ENCODE measurements at regions not wholly inside any gene's neighbourhood (a gene's known extent, or its start where the extent isn't known, plus 50 kb on each side); places are given as distances from the start of the nearest gene placed in this dataset.

- FAIRE-seq (no peak), ATAC-seq (peak; percentile 17; the same call in 2 of the 3 replicates), DNase-seq (ENCODE audit: low read depth, low spot score) (no peak)
- no peaks in the 10 kb centered on the region for H3K36me3 ChIP-seq (ENCODE audit: control insufficient read depth in 2 of 2, insufficient read depth in 2 of 2, low read length in 1 of 2)
- no peak overlapping the region for H3K27ac ChIP-seq (ENCODE audit: control insufficient read depth, insufficient read depth)
- no peak overlapping the region for H3K4me2 ChIP-seq (ENCODE audit: control insufficient read depth, insufficient read depth)
- POLR2A ChIA-PET: no interaction called here
- CTCF ChIA-PET: interaction anchor here (1.0 kb wide), 1 partner anchor 20 kb away, joined by 4 read pairs; no protein-coding TSS in a partner anchor
- SMC1A ChIA-PET (ENCODE audit: uncharacterized antibody, unreplicated experiment): interaction anchor here (0.5 to 1.0 kb wide), 2 partner anchors 13 to 446 kb away, joined by 3 read pairs; no protein-coding TSS in a partner anchor
- H3K4me3 ChIP-seq: no peak overlapping the region
- 0% methylated on average over 6 of the region's 6 CpGs for WGBS (ENCODE audit: insufficient coverage, insufficient replicate concordance, low lambda C conversion rate, missing lambda C conversion rate)
- no peaks in the 10 kb centered on the region for H3K79me2 ChIP-seq (ENCODE audit: control insufficient read depth, insufficient read depth, low read length)
- RAD21 ChIA-PET (ENCODE audit: unreplicated experiment): interaction anchor here (0.6 kb wide), 1 partner anchor 133 kb away, joined by 3 read pairs; no protein-coding TSS in a partner anchor
- no peaks in the 10 kb centered on the region for H4K20me1 ChIP-seq (ENCODE audit: control insufficient read depth, insufficient read depth)
- intact Hi-C loops (cut with micrococcal nuclease; ENCODE audit: unreplicated experiment) (no loop called here), in situ Hi-C loops (cut with MboI) (no loop called here)
- no peak for TF ChIP-seq SRF (IDR thresholded peaks at IDR 0.05; ENCODE audit: low read depth in 2 of 2, low read length in 2 of 2)
- no peak for TF ChIP-seq BMI1 (IDR thresholded peaks at IDR 0.05; ENCODE audit: borderline replicate concordance)
- TF ChIP-seq RBBP5 (conservative IDR thresholded peaks at IDR 0.05): no peak
- TF ChIP-seq, protein P1, sequence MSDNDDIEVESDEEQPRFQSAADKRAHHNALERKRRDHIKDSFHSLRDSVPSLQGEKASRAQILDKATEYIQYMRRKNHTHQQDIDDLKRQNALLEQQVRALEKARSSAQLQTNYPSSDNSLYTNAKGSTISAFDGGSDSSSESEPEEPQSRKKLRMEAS (IDR thresholded peaks at IDR 0.05; ENCODE audit: low read depth, low read length): no peak
- no peak for TF ChIP-seq CBFB (IDR thresholded peaks at IDR 0.05; ENCODE audit: low read depth)
- no peak for TF ChIP-seq POLR2AphosphoS5 (IDR thresholded peaks at IDR 0.05; ENCODE audit: low read length)
- H3K27me3 ChIP-seq (replicated peaks in 1 of 2; ENCODE audit: control insufficient read depth in 2 of 2, insufficient read depth in 2 of 2, low read length in 1 of 2): no peaks in the 10 kb centered on the region
- no peaks in the 10 kb centered on the region for H3K4me1 ChIP-seq (ENCODE audit: control insufficient read depth, insufficient read depth, low read length)
- no TSS peak for BruUV-seq (replicated peaks)
- H3K9me3 ChIP-seq (replicated peaks; ENCODE audit: control insufficient read depth, insufficient read depth, low read length): no peaks in the 10 kb centered on the region
- no peak overlapping the region for H2AFZ ChIP-seq (ENCODE audit: control insufficient read depth, low read depth, low read length)
- no peak overlapping the region for H3K9ac ChIP-seq (ENCODE audit: control insufficient read depth, insufficient read depth, low read length)
These were observed 1719.3 kb downstream of the HACE1 start for GRCh38 chr6:103140308-103141027.

- peak; percentile 30; the same call in 1 of the 3 replicates for ATAC-seq
- Histone ChIP-seq H3K4me3 (no peak overlapping the region), H3K4me2 (ENCODE audit: control insufficient read depth, insufficient read depth) (no peak overlapping the region), H3K27me3 (replicated peaks in 1 of 2; ENCODE audit: control insufficient read depth in 2 of 2, insufficient read depth in 2 of 2, low read length in 1 of 2) (no peaks in the 10 kb centered on the region), H3K36me3 (ENCODE audit: control insufficient read depth in 2 of 2, insufficient read depth in 2 of 2, low read length in 1 of 2) (no peaks in the 10 kb centered on the region), H3K9me3 (replicated peaks; ENCODE audit: control insufficient read depth, insufficient read depth, low read length) (no peaks in the 10 kb centered on the region), H3K79me2 (ENCODE audit: control insufficient read depth, insufficient read depth, low read length) (no peaks in the 10 kb centered on the region), H3K9ac (ENCODE audit: control insufficient read depth, insufficient read depth, low read length) (no peak overlapping the region), H2AFZ (ENCODE audit: control insufficient read depth, low read depth, low read length) (no peak overlapping the region), H3K4me1 (ENCODE audit: control insufficient read depth, insufficient read depth, low read length) (no peaks in the 10 kb centered on the region), H3K27ac (ENCODE audit: control insufficient read depth, insufficient read depth) (no peak overlapping the region), H4K20me1 (ENCODE audit: control insufficient read depth, insufficient read depth) (no peaks in the 10 kb centered on the region)
- ChIA-PET POLR2A (no interaction called here), SMC1A (ENCODE audit: uncharacterized antibody, unreplicated experiment) (interaction anchor here (1.0 kb wide), 1 partner anchor 12 kb away, joined by 3 read pairs; no protein-coding TSS in a partner anchor), CTCF (no interaction called here), RAD21 (ENCODE audit: unreplicated experiment) (no interaction called here)
- no TSS peak for BruUV-seq (replicated peaks)
- in situ Hi-C loops (cut with MboI): no loop called here
- FAIRE-seq: no peak
- intact Hi-C loops (cut with micrococcal nuclease; ENCODE audit: unreplicated experiment): no loop called here
- DNase-seq (ENCODE audit: low read depth, low spot score): no peak
- TF ChIP-seq EZH2 (IDR thresholded peaks at IDR 0.05; ENCODE audit: borderline replicate concordance, control insufficient read depth, low read depth, low read length): no peak
- TF ChIP-seq GATAD2B (conservative IDR thresholded peaks at IDR 0.05; ENCODE audit: low read depth): no peak
- no peak for TF ChIP-seq MXI1 (IDR thresholded peaks at IDR 0.05; ENCODE audit: low read depth, low read length)
- TF ChIP-seq, protein P2, sequence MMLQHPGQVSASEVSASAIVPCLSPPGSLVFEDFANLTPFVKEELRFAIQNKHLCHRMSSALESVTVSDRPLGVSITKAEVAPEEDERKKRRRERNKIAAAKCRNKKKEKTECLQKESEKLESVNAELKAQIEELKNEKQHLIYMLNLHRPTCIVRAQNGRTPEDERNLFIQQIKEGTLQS (IDR thresholded peaks at IDR 0.05; ENCODE audit: borderline replicate concordance, extremely low read depth, low read depth, low read length): no peak
- TF ChIP-seq, protein P3, sequence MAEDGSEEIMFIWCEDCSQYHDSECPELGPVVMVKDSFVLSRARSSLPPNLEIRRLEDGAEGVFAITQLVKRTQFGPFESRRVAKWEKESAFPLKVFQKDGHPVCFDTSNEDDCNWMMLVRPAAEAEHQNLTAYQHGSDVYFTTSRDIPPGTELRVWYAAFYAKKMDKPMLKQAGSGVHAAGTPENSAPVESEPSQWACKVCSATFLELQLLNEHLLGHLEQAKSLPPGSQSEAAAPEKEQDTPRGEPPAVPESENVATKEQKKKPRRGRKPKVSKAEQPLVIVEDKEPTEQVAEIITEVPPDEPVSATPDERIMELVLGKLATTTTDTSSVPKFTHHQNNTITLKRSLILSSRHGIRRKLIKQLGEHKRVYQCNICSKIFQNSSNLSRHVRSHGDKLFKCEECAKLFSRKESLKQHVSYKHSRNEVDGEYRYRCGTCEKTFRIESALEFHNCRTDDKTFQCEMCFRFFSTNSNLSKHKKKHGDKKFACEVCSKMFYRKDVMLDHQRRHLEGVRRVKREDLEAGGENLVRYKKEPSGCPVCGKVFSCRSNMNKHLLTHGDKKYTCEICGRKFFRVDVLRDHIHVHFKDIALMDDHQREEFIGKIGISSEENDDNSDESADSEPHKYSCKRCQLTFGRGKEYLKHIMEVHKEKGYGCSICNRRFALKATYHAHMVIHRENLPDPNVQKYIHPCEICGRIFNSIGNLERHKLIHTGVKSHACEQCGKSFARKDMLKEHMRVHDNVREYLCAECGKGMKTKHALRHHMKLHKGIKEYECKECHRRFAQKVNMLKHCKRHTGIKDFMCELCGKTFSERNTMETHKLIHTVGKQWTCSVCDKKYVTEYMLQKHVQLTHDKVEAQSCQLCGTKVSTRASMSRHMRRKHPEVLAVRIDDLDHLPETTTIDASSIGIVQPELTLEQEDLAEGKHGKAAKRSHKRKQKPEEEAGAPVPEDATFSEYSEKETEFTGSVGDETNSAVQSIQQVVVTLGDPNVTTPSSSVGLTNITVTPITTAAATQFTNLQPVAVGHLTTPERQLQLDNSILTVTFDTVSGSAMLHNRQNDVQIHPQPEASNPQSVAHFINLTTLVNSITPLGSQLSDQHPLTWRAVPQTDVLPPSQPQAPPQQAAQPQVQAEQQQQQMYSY (CRISPR knock-in tag; IDR thresholded peaks at IDR 0.05): no peak
- no peak for TF ChIP-seq CHD2 (IDR thresholded peaks at IDR 0.05; ENCODE audit: borderline replicate concordance, low read depth, low read length)
- TF ChIP-seq NBN (IDR thresholded peaks at IDR 0.05): no peak
These were observed 1720.3 kb downstream of the HACE1 start for GRCh38 chr6:103139377-103139776.
